Gastroesophageal sphincter (tissue), 4 donors: ENCODE measurements at regions not wholly inside any gene's neighbourhood (a gene's known extent, or its start where the extent isn't known, plus 50 kb on each side); places are given as distances from the start of the nearest gene placed in this dataset.

Experiments
- ATAC-seq: fragments of 150-250 bp; one replicate; pipeline ENCODE4 v1.9.1; 2016; ENCODE audit warnings: mild to moderate bottlenecking, moderate library complexity
- H3K27ac ChIP-seq, 4 donors: fragments of 200-600 bp; sonication (generic) in 3 of 4; 1 replicate in 3 of 4; 2 replicates in 1 of 4; pipeline ENCODE4 v1.5.1; 2016 to 2019
- H3K27me3 ChIP-seq: fragments of 200-600 bp; sonication (generic); one replicate; pipeline ENCODE4 v1.5.1; 2019
- H3K36me3 ChIP-seq, 2 donors: fragments of 200-600 bp; sonication (generic); one replicate each; pipeline ENCODE4 v1.5.1; 2019; ENCODE audit warnings: control low read depth in 1 of 2
- H3K4me1 ChIP-seq, 3 donors: fragments of 200-600 bp; sonication (generic); 1 replicate in 2 of 3; 2 replicates in 1 of 3; pipeline ENCODE4 v1.5.1; 2016 to 2019; ENCODE audit warnings: control low read depth in 2 of 3
- H3K4me3 ChIP-seq, 2 donors: fragments of 200-600 bp; sonication (generic); one replicate each; pipeline ENCODE4 v1.5.1; 2019; ENCODE audit warnings: mild to moderate bottlenecking in 1 of 2, moderate library complexity in 1 of 2
- H3K9me3 ChIP-seq, 3 donors: fragments of 200-600 bp; sonication (generic); one replicate each; pipeline ENCODE4 v1.5.1; 2017 to 2019; ENCODE audit warnings: control low read depth in 2 of 3
- EP300 ChIP-seq: sonication (generic); formaldehyde crosslinking; IDR thresholded peaks from one replicate; pipeline ENCODE4 v1.6.1; 2017; ENCODE audit warnings: antibody characterized with exemption, mild to moderate bottlenecking
- POLR2A ChIP-seq, 2 donors: fragments of 450-650 bp; IDR thresholded peaks; one replicate each; pipeline ENCODE4 v1.6.1; 2017; ENCODE audit warnings: antibody characterized with exemption in 2 of 2, mild to moderate bottlenecking in 2 of 2, moderate library complexity in 1 of 2
- POLR2AphosphoS5 ChIP-seq: sonication (generic); formaldehyde crosslinking; IDR thresholded peaks from one replicate; pipeline ENCODE4 v1.6.1; 2017; ENCODE audit warnings: antibody characterized with exemption
- WGBS, 2 donors: methylation state at CpG; one replicate each; pipeline ENCODE4 v1.1.5; 2018; ENCODE audit warnings: low coverage in 1 of 2; 5-methylcytosine and 5-hydroxymethylcytosine counted together
- TF ChIP-seq, protein P1 (sequence below), 4 experiments: fragments of 200-600 bp in 2 of 4; fragments of 450-650 bp in 2 of 4; sonication (generic) in 1 of 4; IDR thresholded peaks; one replicate each; pipeline ENCODE4 v1.5.1; 2017 to 2019; ENCODE audit warnings: antibody characterized with exemption in 4 of 4, mild to moderate bottlenecking in 2 of 4, moderate library complexity in 2 of 4

- H3K36me3 ChIP-seq: no peaks in the 10 kb centered on the region
- H3K27ac ChIP-seq: no peak overlapping the region
- no peak for TF ChIP-seq EP300
- no peak for TF ChIP-seq POLR2A (IDR thresholded peaks at IDR 0.05)
- no peak for TF ChIP-seq POLR2AphosphoS5
- TF ChIP-seq, protein P1, sequence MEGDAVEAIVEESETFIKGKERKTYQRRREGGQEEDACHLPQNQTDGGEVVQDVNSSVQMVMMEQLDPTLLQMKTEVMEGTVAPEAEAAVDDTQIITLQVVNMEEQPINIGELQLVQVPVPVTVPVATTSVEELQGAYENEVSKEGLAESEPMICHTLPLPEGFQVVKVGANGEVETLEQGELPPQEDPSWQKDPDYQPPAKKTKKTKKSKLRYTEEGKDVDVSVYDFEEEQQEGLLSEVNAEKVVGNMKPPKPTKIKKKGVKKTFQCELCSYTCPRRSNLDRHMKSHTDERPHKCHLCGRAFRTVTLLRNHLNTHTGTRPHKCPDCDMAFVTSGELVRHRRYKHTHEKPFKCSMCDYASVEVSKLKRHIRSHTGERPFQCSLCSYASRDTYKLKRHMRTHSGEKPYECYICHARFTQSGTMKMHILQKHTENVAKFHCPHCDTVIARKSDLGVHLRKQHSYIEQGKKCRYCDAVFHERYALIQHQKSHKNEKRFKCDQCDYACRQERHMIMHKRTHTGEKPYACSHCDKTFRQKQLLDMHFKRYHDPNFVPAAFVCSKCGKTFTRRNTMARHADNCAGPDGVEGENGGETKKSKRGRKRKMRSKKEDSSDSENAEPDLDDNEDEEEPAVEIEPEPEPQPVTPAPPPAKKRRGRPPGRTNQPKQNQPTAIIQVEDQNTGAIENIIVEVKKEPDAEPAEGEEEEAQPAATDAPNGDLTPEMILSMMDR (IDR thresholded peaks at IDR 0.05): no peak
- ATAC-seq: no peak
- no peaks in the 10 kb centered on the region for H3K27me3 ChIP-seq
- no peaks in the 10 kb centered on the region for H3K4me1 ChIP-seq
- no peak overlapping the region for H3K4me3 ChIP-seq
- H3K9me3 ChIP-seq: no peaks in the 10 kb centered on the region
Observed at GRCh38 chr4:100898844-100899243, 381.0 kb upstream of the EMCN start.

DNA sequence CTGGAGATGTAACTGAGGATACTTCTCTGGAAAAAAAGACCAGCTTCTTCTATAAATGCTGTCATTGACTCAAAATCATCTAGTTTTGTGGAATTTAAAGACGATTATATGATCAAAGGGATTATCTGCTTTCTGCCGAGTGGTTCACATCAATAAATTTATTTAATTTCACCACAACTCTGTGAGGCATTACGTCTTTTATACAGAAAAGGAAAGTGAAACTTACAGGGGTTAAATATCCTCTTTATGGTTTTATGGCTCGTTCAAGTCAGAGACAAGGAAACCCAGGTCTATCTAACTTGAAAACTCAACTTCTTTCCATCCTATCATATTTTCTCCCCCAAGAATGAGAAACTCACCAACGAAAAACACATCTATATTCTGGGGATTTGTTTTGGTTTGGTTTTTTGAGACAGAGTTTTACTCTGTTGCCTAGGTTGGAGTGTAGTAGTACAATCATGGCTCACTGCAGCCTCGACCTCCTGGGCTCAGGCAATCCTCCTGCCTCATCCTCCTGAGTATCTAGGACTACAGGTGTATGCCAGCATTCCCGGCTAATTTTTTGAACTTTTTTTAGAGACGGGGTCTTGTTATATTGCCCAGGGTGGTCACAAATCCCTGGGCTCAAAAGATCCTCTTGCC is 377.9 kb upstream of the EMCN start:
- no peak overlapping the region for H3K27ac ChIP-seq
- peak overlapping the region; percentile 21 to 27 for H3K4me3 ChIP-seq
- WGBS, 2 donors: 46 to 58% methylated on average over 5 to 6 of the region's 8 CpGs
- H3K36me3 ChIP-seq: no peaks in the 10 kb centered on the region
- no peak for ATAC-seq
- TF ChIP-seq, protein P1 (IDR thresholded peaks at IDR 0.05): no peak
- TF ChIP-seq POLR2AphosphoS5 (no peak), POLR2A (IDR thresholded peaks at IDR 0.05) (no peak), EP300 (no peak)
- H3K9me3 ChIP-seq: peaks cover 0 to 5% (median 0%) of the 10 kb centered on the region in 3 donors
- H3K27me3 ChIP-seq: no peaks in the 10 kb centered on the region
- H3K4me1 ChIP-seq: no peaks in the 10 kb centered on the region

GRCh38 chr4:100894339-100894870 is 376.6 kb upstream of the EMCN start:
- no peak for ATAC-seq
- no peaks in the 10 kb centered on the region for H3K36me3 ChIP-seq
- H3K9me3 ChIP-seq: peaks cover 0 to 8% (median 0%) of the 10 kb centered on the region in 3 donors
- TF ChIP-seq, protein P1 (IDR thresholded peaks at IDR 0.05): no peak
- TF ChIP-seq EP300 (no peak), POLR2A (IDR thresholded peaks at IDR 0.05) (no peak), POLR2AphosphoS5 (no peak)
- H3K27ac ChIP-seq: no peak overlapping the region
- no peaks in the 10 kb centered on the region for H3K27me3 ChIP-seq
- 64 to 88% methylated on average over 1 of the region's 1 CpG for WGBS, 2 donors
- H3K4me1 ChIP-seq: no peaks in the 10 kb centered on the region
- no peak overlapping the region for H3K4me3 ChIP-seq

DNA sequence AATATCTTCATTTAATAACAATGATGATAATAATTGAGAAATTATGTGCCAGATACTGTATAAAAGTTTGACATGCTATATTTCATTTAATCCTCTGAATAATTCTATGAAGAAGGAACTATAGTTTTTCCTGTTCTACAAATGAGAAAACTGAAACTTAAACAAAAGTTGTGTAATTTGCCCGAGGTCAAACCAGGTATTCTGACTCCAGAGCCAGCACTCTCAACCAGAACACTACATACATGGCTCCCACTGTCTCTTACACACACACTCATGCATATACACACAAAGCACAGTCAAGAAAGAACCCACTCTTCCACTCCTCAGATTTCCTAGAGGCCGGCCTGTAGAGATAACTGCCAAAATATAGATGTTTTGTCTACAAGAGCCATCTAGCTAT is 374.0 kb upstream of the EMCN start:
- no peak for ATAC-seq

More for the DNA sequence above, 374.0 kb upstream of the EMCN start:
- H3K9me3 ChIP-seq: peaks cover 0 to 16% (median 0%) of the 10 kb centered on the region in 3 donors
- no peaks in the 10 kb centered on the region for H3K4me1 ChIP-seq
- WGBS, 2 donors: 72 to 89% methylated on average over 2 of the region's 2 CpGs
- no peak overlapping the region for H3K27ac ChIP-seq
- H3K27me3 ChIP-seq: no peaks in the 10 kb centered on the region
- no peak overlapping the region for H3K4me3 ChIP-seq
- no peaks in the 10 kb centered on the region for H3K36me3 ChIP-seq
- TF ChIP-seq EP300 (no peak), POLR2AphosphoS5 (no peak), POLR2A (IDR thresholded peaks at IDR 0.05) (no peak)
- TF ChIP-seq, protein P1 (IDR thresholded peaks at IDR 0.05): no peak
